ENCODE measurements at regions not wholly inside any gene's neighbourhood (a gene's known extent, or its start where the extent isn't known, plus 50 kb on each side); places are given as distances from the start of the nearest gene placed in this dataset.

GRCh38 chr3:144053121-144053520, 81.5 kb downstream of the DIPK2A start:
- H3K27ac Mint-ChIP-seq = no peak overlapping the region
- H3K36me3 Mint-ChIP-seq (ENCODE audit: low read depth) = no peaks in the 10 kb centered on the region
- intact Hi-C loops (cut with micrococcal nuclease) = no loop called here
- DNase-seq (no peak), ATAC-seq (ENCODE audit: low read depth) (no peak)
- H3K27me3 Mint-ChIP-seq = peaks cover 9% of the 10 kb centered on the region
- no peak overlapping the region for H3K4me3 Mint-ChIP-seq
- no peaks in the 10 kb centered on the region for H3K9me3 Mint-ChIP-seq
- ChIA-PET CTCF (no interaction called here), POLR2A (no interaction called here)
- H3K4me1 Mint-ChIP-seq = no peaks in the 10 kb centered on the region
- TF ChIP-seq CTCF (IDR thresholded peaks at IDR 0.05) = no peak

DNA sequence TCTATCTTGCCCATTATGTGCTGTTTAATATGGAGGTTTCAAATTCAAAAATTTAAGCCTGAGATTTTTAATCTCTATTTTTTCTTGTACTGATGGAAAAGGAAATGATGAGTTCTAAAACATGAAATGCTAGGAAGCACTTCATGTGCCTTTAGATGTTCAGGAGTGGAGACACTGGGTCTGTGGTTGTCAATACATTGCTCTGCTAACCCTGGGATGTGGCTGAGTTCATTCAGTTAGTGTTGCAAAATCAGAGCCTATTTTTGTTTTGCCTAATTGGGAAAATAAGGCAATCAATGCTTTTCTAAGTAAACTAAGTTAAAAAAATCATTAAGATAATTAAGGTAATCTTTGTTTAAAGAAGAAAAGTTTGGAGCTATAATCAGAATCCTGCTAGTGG, 83.1 kb downstream of the DIPK2A start:
- CTCF ChIA-PET = no interaction called here
- Mint-ChIP-seq H3K36me3 (ENCODE audit: low read depth) (no peaks in the 10 kb centered on the region), H3K4me3 (no peak overlapping the region), H3K4me1 (no peaks in the 10 kb centered on the region), H3K9me3 (no peaks in the 10 kb centered on the region), H3K27me3 (no peaks in the 10 kb centered on the region), H3K27ac (no peak overlapping the region)
- intact Hi-C loops (cut with micrococcal nuclease) = no loop called here
- no peak for ATAC-seq (ENCODE audit: low read depth)
- no peak for TF ChIP-seq CTCF (IDR thresholded peaks at IDR 0.05)
- POLR2A ChIA-PET = interaction anchor here (0.6 kb wide), 1 partner anchor 83 kb away, joined by 4 read pairs; the partner anchor contains the start of gene DIPK2A
- DNase-seq = no peak

- intact Hi-C loops (cut with micrococcal nuclease) = no loop called here
Measured at GRCh38 chr3:144055604-144056003, 84.0 kb downstream of the DIPK2A start.

GRCh38 chr3:144058713-144059112, 87.1 kb downstream of the DIPK2A start:
- H3K36me3 Mint-ChIP-seq (ENCODE audit: low read depth) = no peaks in the 10 kb centered on the region
- TF ChIP-seq CTCF (IDR thresholded peaks at IDR 0.05) = no peak
- intact Hi-C loops (cut with micrococcal nuclease) = no loop called here
- ChIA-PET POLR2A (no interaction called here), CTCF (no interaction called here)
- DNase-seq (no peak), ATAC-seq (ENCODE audit: low read depth) (no peak)
- no peak overlapping the region for H3K4me3 Mint-ChIP-seq
- H3K4me1 Mint-ChIP-seq = no peaks in the 10 kb centered on the region
- H3K9me3 Mint-ChIP-seq = no peaks in the 10 kb centered on the region
- no peaks in the 10 kb centered on the region for H3K27me3 Mint-ChIP-seq
- H3K27ac Mint-ChIP-seq = no peak overlapping the region

More at GRCh38 chr3:144055604-144056003, 84.0 kb downstream of the DIPK2A start:
- ATAC-seq (ENCODE audit: low read depth) (no peak), DNase-seq (no peak)
- H3K27me3 Mint-ChIP-seq = no peaks in the 10 kb centered on the region
- POLR2A ChIA-PET = no interaction called here
- H3K4me1 Mint-ChIP-seq = no peaks in the 10 kb centered on the region
- no peak for TF ChIP-seq CTCF (IDR thresholded peaks at IDR 0.05)
- no peak overlapping the region for H3K4me3 Mint-ChIP-seq
- H3K9me3 Mint-ChIP-seq = no peaks in the 10 kb centered on the region
- no peaks in the 10 kb centered on the region for H3K36me3 Mint-ChIP-seq (ENCODE audit: low read depth)
- no peak overlapping the region for H3K27ac Mint-ChIP-seq
- CTCF ChIA-PET = no interaction called here

DNA sequence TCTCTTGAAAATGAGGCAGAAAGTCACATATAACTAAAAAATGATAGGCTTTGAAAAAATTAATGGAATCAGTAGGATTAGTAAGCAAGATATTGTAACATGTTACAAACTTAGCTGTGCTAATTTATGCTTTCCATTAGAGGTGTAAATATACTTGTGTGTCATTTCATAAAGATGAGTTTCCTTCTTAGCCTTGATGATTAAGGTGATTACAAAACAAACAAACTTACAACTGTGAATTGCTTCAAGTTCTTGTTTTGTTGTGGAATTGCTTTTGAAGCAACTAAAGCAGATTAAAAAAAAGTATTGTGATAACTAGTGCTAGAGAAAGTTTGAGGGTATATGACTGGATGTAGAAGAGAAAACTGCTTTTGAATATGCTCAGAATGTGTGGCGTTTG, 87.9 kb downstream of the DIPK2A start:
- no peak for DNase-seq
- no peaks in the 10 kb centered on the region for H3K27me3 Mint-ChIP-seq
- H3K27ac Mint-ChIP-seq = no peak overlapping the region
- ChIA-PET CTCF (no interaction called here), POLR2A (no interaction called here)
- ATAC-seq (ENCODE audit: low read depth) = no peak
- no peaks in the 10 kb centered on the region for H3K4me1 Mint-ChIP-seq
- intact Hi-C loops (cut with micrococcal nuclease) = no loop called here
- no peak for TF ChIP-seq CTCF (IDR thresholded peaks at IDR 0.05)
- H3K9me3 Mint-ChIP-seq = no peaks in the 10 kb centered on the region
- H3K4me3 Mint-ChIP-seq = no peak overlapping the region
- no peaks in the 10 kb centered on the region for H3K36me3 Mint-ChIP-seq (ENCODE audit: low read depth)

All from activated B cell treated with CpG ODN at 0.5 μM for 24 hours (primary cell).